Stimulated activated naive CD4-positive, alpha-beta T cell (primary cell): ENCODE measurements at regions not wholly inside any gene's neighbourhood (a gene's known extent, or its start where the extent isn't known, plus 50 kb on each side); places are given as distances from the start of the nearest gene placed in this dataset.

Experiments
- DNase-seq, 6 experiments: peaks; one replicate each; lab custom pipeline; 2025; lab: John Stamatoyannopoulos, UW

GRCh38 chr3:72373139-72373538, 475.1 kb downstream of the SHQ1 start:
- no peak for DNase-seq

- DNase-seq = no peak
Observed at GRCh38 chr3:72372161-72372560, 476.1 kb downstream of the SHQ1 start.

DNA sequence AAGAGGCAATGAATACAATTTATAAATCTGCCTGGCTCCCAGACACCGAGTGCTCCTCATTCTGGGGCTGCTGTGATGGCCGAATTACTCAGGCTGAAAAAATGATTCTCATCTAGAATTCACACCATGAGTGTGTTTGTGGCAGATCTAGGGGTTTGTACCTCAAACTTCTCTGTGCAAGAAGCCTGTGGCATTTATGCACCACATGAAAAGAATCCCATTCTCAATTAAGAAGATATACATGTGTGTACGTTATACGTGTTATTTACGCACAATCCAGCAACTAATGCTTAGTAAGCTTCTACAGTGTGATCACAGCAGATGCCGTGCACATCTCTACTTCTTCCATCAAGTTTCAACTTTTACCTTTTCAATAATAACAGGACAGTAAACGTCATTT, 476.8 kb downstream of the SHQ1 start:
- no peak for DNase-seq

GRCh38 chr3:72370947-72371346, 477.3 kb downstream of the SHQ1 start:
- no peak for DNase-seq

- DNase-seq = no peak
Observed at GRCh38 chr3:72369681-72370080, 478.6 kb downstream of the SHQ1 start.

GRCh38 chr3:72368331-72368975, 479.8 kb downstream of the SHQ1 start:
- DNase-seq = no peak

- DNase-seq = no peak
Observed at GRCh38 chr3:72361990-72362389, 486.3 kb downstream of the SHQ1 start.

GRCh38 chr3:72359743-72360142, 488.5 kb downstream of the SHQ1 start:
- no peak for DNase-seq

DNA sequence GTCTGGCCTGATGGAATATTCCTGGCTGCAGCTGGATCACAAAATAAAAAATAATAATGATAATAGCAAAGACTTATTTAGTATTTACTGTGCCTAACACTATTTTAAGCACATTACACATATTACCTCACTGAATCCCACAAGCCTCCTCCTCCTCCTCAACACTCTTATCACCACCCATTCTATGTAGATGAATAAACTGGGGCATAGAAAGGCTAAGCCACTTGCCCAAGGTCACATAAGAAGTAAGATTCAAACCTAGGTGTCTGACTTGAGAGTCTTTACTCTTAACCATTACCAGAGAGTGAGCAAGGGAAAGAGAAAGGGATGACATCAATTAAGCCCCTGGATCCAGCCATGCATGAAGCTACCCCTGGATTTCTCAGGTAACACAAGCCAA, 493.1 kb downstream of the SHQ1 start:
- DNase-seq = no peak

- no peak for DNase-seq
Observed at GRCh38 chr3:72354486-72354885, 493.8 kb downstream of the SHQ1 start.

GRCh38 chr3:72353236-72354128, 494.8 kb downstream of the SHQ1 start:
- DNase-seq = no peak

GRCh38 chr3:72352176-72352575, 496.1 kb downstream of the SHQ1 start:
- DNase-seq = no peak

GRCh38 chr3:72351536-72351935, 496.7 kb downstream of the SHQ1 start:
- DNase-seq = no peak

DNA sequence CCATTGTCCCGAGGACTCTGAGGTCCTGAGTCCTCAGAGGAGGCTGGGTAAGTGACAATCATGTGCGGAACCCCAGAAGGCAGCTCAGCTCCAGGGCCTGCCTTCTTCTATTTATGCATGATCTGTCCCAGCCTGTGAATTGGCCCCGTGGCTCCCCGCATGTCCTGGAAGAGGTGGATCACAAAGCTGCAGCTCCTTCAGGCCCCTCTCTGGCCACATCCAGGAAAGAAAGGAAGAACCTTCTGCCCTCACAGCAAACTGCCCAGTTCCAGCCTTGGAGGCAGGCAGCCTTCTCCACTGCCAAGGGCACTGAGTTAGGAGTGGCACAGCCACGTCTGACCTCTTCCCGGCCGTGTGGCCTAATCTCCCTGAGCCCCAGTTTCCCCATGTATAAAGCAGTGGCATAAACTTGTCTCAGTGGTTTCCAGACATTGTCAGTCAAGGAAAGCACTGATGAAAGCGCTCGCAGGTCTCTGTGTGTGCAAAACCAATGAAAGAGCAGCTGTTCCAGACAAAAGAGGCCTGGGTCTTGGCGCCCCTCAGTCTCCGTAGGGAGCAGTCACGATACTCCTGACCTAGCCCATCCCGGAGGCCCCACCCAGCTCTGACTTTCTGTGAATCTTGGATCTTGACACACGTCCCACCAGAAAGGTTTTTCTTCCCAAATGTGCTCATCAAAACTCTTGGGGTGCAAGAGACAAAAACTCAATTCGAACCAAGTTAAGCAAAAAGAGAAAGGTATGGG, 497.3 kb downstream of the SHQ1 start:
- no peak for DNase-seq

- no peak for DNase-seq
Observed at GRCh38 chr3:72348357-72348756, 499.9 kb downstream of the SHQ1 start.

DNA sequence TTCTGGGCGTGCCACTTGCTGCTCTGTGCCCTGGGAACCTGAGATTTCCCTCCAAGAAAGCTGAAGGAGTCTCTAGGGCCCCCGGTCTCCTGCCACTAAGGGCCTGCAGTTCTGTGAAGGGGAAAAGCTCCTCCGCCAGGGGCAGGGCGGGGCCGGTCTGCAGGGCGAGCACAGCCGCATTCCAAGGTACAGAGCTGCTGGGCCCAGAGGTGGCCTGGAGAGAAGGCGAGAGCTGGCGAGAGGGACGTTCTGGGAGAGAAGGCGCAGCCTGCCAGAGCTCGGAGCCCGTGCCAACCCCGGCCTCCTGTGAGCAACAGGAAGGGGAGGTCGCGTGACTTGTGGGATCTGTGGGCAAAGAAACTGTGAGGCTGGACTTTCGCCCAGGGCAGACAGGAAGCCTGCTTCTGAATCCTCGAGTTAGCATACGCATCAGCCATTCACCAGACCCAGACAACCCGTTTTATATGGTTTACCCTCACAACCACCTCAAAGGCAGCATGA, 500.4 kb downstream of the SHQ1 start:
- peak in 2 of 6 experiments; percentile 18 to 21 for DNase-seq

DNA sequence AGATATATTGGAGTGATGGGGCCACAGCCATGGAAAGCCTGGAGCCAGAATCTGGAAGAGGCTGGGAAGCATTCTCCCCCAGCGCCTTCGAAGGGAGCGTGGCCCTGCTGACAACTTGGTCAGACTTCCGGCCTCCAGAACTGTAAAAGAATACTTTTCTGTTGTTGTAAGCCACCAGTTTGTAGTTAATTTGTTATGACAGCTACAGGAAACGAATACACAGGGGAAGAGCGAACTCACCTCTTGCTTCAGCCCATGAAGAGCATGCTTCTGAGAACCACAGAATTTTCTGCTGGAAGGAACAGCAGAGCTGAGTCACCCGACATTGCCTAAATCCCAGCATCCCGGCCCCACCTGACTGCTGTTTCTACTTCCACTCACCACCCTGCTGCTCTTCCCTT, 501.7 kb downstream of the SHQ1 start:
- peak in 3 of 6 experiments; percentile 33 to 39 (median 34) for DNase-seq

- no peak for DNase-seq
Observed at GRCh38 chr3:72345980-72346379, 502.3 kb downstream of the SHQ1 start.

DNA sequence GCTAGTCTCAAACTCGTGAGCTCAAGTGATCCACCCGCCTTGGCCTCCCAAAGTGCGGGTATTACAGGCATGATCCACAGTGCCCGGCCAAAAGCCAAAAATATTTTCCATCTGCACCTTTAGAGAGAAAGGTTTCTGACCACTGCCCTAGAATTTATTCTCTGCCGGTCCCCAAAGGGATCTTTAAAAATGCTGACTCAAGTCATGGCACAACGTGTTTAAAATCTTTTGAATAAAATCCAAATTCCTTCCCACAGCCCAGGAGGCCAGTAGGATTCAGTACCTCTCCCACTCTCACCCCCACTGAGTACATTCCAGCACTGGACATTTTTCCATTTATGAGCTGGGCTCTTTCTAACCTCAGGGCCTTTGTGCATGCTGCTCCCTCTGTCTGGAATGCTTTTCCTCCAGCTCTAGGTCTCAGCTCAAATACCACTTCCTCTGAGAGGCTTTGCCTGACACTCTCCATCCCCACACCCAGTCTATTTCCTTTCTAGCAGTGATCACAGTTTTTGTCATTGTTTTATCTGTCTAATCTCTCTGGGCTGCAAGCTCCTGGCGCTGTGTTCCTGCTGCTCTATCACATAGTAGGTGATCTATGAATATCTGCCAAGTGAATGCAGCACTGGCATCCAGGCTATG, 502.9 kb downstream of the SHQ1 start:
- DNase-seq = peak in 3 of 6 experiments; percentile 18 to 37 (median 28)

- DNase-seq = no peak
Observed at GRCh38 chr3:72344647-72345046, 503.6 kb downstream of the SHQ1 start.

DNA sequence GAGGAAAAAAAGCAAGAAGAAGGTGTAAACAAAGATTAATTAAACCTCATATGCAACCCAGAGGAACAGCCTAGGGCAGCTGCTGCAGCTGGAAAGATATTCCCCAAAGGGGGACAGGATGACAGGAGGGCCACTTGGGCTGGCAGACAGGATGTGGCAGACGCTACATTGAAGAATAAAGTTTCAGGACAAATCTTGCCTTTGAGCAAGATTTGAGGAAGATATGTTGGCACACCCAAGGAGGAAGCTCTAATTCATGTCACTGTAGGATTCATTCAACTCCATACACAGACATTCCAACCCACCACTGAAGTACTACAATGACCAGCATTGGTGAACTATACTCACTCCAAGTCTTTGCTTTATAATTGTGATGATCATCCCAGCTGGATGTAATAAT, 504.0 kb downstream of the SHQ1 start:
- DNase-seq = peak in 1 of 6 experiments; percentile 3

GRCh38 chr3:72343078-72343477, 505.2 kb downstream of the SHQ1 start:
- peak in 1 of 6 experiments; percentile 14 for DNase-seq
